Keratinocyte (primary cell): ENCODE measurements at regions not wholly inside any gene's neighbourhood (a gene's known extent, or its start where the extent isn't known, plus 50 kb on each side); places are given as distances from the start of the nearest gene placed in this dataset.

Experiments used
- CTCF ChIP-seq, 3 experiments: IDR thresholded peaks in 1 of 3; conservative IDR thresholded peaks in 1 of 3; optimal IDR thresholded peaks in 1 of 3; 2 replicates in 2 of 3; 3 replicates in 1 of 3; pipeline versions ENCODE3 to v1.5.1; 2011; ENCODE audit warnings: low read length in 3 of 3, mild to moderate bottlenecking in 3 of 3, moderate library complexity in 2 of 3, control low read depth in 1 of 3, inconsistent platforms in 1 of 3; ENCODE audit not compliant: insufficient read depth in 2 of 3; ENCODE audit errors: extremely low read depth in 1 of 3
- EZH2 ChIP-seq: IDR thresholded peaks from one replicate; pipeline ENCODE4 v1.6.1; 2012; ENCODE audit warnings: inconsistent platforms, mild to moderate bottlenecking, low read length, moderate library complexity

- TF ChIP-seq CTCF (optimal IDR thresholded peaks at IDR 0.05 in 1 of 3, IDR thresholded peaks at IDR 0.05 in 1 of 3, conservative IDR thresholded peaks at IDR 0.05 in 1 of 3; ENCODE audit: extremely low read depth in 1 of 3, insufficient read depth in 2 of 3, low read length in 3 of 3) (no peak), EZH2 (no peak)
Observed at GRCh38 chr9:129458155-129458661, 162.7 kb downstream of the C9orf50 start.
